ENCODE measurements at regions not wholly inside any gene's neighbourhood (a gene's known extent, or its start where the extent isn't known, plus 50 kb on each side); places are given as distances from the start of the nearest gene placed in this dataset.
"Not testable (repeated sequence)": the region's sequence is repeated elsewhere in the genome, so short reads cannot be mapped to it uniquely, and the experiment has no call there.

DNA sequence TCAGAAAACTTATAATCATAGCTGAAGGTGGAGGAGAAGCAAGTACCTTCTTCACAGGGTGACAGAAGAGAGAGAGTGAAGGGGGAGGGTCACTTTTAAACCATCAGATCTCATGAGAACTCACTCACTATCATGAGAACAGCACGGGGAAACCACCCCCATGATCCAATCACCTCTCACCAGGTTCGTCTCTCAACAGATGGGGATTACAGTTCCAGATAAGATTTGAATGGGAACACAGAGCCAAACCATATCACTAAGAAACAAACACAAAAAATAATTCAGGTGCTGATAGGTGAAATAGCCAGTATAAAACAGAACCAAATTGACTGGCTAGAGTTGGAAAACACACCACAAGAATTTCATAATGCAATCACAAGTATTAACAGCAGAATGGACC, 162.2 kb upstream of the TEKT4 start:
- TF ChIP-seq POLR2A (IDR thresholded peaks at IDR 0.05; ENCODE audit: low read length); GATA1 (IDR thresholded peaks at IDR 0.05; ENCODE audit: low read depth, low read length): not testable (repeated sequence)

Measured in erythroblast (primary cell).